AG04450 (cell line): ENCODE measurements at regions not wholly inside any gene's neighbourhood (a gene's known extent, or its start where the extent isn't known, plus 50 kb on each side); places are given as distances from the start of the nearest gene placed in this dataset.

ENCODE experiments used
- CTCF ChIA-PET: fragments of 300-600, 350-600 bp; formaldehyde crosslinking; extraction: SDS; loops from one replicate; lab custom pipeline; 2022; ENCODE audit warnings: antibody characterized with exemption, inconsistent platforms; lab: Charles Lee
- POLR2A ChIA-PET: fragments of 350-600 bp; formaldehyde crosslinking; extraction: SDS; loops from one replicate; lab custom pipeline; 2021; ENCODE audit warnings: antibody characterized with exemption, inconsistent platforms; lab: Yijun Ruan, JAX
- DNase-seq: peaks from one replicate; pipeline ENCODE4 v3.0.0-alpha.2; 2011; ENCODE audit warnings: low read depth, low spot score
- H3K27ac ChIP-seq: one replicate; pipeline ENCODE4 v1.5.1; 2012; ENCODE audit warnings: low read depth, low read length, control low read depth
- H3K27me3 ChIP-seq: one replicate; pipeline ENCODE4 v1.6.0; 2012; ENCODE audit warnings: low read length; ENCODE audit not compliant: control insufficient read depth, insufficient read depth
- H3K4me3 ChIP-seq: 2 replicates; pipeline ENCODE4 v1.5.1; 2011; ENCODE audit warnings: mild to moderate bottlenecking, low read depth, low read length, control low read depth
- H3K9me3 ChIP-seq: 2 replicates; pipeline ENCODE4 v1.5.1; 2012; ENCODE audit warnings: low read length; ENCODE audit not compliant: control insufficient read depth, insufficient read depth
- TF ChIP-seq, protein P1 (sequence below): IDR thresholded peaks from 2 replicates; pipeline ENCODE4 v1.5.1; 2011; ENCODE audit warnings: low read depth, low read length, control low read depth, inconsistent platforms

DNA sequence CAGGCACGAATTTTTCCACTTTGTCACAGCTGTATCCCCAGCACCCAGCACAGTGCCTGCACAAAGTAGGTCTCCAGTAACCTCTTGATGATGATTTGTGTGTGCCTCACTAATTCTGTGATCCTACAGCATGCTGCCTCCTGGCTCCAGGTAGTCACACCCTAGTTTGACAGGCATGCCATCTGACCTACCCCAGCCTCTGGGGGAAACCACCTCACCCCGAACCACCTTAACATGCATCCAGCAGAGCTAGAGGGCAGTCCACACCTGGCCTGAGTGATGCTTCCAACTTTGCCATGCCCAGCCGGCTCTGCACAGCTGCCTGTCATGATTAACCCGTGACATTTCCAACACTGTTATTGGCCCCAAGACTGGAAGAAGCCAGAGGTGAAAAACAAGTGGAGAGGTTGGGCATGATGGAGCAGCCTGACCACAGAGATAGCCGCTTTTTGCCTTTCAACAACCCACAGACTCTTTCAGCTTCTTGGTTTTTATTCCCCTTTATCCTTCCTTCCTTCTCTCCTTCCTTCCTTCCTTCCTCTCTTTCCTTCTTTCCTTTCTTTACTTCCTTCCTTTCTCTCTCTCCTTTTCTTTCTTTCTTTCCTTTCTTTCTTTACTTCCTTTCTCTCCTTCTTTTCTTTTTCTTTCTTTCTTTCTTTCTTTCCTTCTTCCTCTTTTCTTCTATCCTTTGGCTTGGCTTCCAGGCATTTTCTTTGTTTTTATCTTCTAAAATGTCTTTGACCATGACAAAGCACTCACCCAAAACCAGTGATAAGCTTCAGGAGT, 294.4 kb upstream of the SIX2 start:
- no peak for DNase-seq
- H3K27ac ChIP-seq: no peak overlapping the region
- ChIA-PET POLR2A (no interaction called here), CTCF (interaction anchor here (0.6 kb wide), 1 partner anchor 25 kb away, joined by 3 read pairs; no protein-coding TSS in a partner anchor)
- H3K4me3 ChIP-seq: no peak overlapping the region
- TF ChIP-seq, protein P1, sequence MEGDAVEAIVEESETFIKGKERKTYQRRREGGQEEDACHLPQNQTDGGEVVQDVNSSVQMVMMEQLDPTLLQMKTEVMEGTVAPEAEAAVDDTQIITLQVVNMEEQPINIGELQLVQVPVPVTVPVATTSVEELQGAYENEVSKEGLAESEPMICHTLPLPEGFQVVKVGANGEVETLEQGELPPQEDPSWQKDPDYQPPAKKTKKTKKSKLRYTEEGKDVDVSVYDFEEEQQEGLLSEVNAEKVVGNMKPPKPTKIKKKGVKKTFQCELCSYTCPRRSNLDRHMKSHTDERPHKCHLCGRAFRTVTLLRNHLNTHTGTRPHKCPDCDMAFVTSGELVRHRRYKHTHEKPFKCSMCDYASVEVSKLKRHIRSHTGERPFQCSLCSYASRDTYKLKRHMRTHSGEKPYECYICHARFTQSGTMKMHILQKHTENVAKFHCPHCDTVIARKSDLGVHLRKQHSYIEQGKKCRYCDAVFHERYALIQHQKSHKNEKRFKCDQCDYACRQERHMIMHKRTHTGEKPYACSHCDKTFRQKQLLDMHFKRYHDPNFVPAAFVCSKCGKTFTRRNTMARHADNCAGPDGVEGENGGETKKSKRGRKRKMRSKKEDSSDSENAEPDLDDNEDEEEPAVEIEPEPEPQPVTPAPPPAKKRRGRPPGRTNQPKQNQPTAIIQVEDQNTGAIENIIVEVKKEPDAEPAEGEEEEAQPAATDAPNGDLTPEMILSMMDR: no peak
- peaks cover 60% of the 10 kb centered on the region for H3K27me3 ChIP-seq
- no peaks in the 10 kb centered on the region; the same call in 1 of the 2 replicates for H3K9me3 ChIP-seq

DNA sequence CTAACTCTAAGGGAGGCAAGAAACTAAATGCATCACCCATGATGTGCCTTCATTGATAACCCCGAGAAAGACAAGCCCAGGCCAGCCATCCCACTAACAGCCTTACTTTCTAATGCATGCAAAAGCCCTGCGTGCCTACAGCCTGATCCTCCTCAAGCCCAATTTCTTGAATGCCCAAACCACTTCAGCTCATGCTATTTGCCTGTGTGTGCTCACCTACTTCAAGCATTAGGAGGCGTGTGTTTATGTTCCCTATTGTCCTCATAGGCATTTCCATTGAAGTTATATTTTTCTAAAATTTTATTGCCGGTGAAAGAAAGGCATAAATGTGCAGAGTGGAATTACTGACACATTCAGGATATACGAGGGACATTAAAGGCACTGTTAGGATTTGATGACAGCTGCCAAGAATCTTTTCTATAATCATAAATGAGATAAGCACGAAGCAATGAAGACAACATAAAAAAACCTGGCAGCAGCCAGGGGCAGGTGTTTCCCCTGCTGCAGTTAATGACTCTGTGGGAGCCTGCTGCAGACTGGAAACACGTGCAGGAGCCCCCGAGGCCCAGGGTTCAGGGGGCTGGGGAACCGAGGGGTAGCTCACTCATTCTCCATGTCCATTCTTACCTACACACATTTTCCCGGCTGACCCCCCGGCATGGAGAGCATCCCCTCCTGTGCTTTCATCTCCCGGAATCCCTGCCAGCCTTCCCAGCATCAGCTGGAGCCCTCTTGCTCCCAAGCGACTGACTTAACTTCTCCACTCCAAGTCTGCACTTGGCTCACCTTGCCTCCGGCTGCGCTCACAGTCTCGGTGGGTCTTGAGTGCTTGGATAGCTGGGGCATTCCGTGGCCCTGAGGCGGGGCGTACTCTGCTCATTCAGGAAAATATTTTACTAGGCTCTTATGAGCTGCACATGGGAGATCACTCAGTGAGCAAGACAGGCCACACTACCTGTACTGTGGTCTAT, 292.3 kb upstream of the SIX2 start:
- CTCF ChIA-PET: no interaction called here

DNA sequence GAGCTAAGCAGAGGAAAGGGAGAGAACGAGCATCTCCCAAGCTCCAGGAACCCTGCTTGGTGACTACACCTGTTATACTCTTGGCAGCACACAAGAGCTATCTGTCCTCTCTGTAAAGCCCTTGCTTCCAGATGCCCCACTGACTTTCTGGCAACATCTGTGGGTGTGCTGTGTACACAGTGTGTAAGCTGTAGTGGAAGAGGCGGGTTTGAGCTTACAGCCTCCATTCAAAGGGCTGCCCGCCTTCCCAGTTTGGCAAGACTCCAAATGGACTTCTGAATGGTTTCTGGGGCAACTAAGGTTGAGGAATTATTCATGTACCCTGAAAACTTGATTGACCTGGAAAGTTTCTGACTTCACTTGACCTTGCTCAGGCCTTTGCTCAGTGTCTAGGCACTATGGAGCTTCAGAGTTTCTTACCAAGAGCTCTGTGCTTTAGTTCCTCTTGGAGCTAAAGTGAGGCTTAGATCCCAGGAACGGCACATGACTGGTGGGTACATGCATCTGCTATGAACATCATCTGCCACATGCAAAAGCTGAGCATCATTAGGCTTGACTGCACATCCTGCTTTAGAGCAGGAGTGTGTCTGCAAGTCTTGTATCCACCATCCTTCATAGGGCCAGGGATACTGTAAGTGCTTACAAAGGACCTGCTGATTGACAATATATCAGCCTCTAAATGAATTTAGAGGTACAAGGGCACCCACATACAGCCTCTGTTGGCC, 290.9 kb upstream of the SIX2 start:
- Histone ChIP-seq H3K27ac (no peak overlapping the region), H3K27me3 (peaks cover 47% of the 10 kb centered on the region), H3K9me3 (no peaks in the 10 kb centered on the region; the same call in 1 of the 2 replicates), H3K4me3 (no peak overlapping the region)
- TF ChIP-seq, protein P1: no peak
- DNase-seq: no peak
- ChIA-PET POLR2A (interaction anchor here (0.5 kb wide), 1 partner anchor 279 kb away, joined by 4 read pairs; no protein-coding TSS in a partner anchor), CTCF (no interaction called here)

More for the DNA sequence above, 292.3 kb upstream of the SIX2 start:
- Histone ChIP-seq H3K9me3 (no peaks in the 10 kb centered on the region; the same call in 1 of the 2 replicates), H3K27ac (no peak overlapping the region), H3K4me3 (no peak overlapping the region), H3K27me3 (peaks cover 52% of the 10 kb centered on the region)
- POLR2A ChIA-PET: no interaction called here
- TF ChIP-seq, protein P1: no peak
- DNase-seq: no peak

DNA sequence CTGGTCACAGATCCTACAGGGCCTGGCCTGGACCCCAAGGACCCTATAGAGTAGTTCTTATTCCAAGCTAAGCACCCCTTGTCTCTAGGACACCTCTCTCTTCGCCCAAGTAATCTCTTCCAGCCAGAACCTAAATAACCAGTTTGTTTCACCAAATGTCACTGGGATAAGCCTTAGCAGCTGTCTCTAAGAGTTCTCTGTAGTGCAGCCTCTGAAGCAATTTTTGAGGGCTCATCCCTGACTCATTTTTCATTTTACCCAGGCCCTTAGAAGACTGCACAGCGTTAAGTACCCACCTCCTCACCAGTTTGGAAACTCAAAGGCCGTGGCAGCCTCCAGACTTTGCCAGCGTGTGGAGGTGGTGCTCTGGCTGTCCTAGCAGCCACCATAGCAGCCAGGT, 290.1 kb upstream of the SIX2 start:
- DNase-seq: no peak
- no peaks in the 10 kb centered on the region for H3K9me3 ChIP-seq
- peaks cover 49% of the 10 kb centered on the region for H3K27me3 ChIP-seq
- no peak overlapping the region for H3K4me3 ChIP-seq
- TF ChIP-seq, protein P1: no peak
- H3K27ac ChIP-seq: no peak overlapping the region
- ChIA-PET CTCF (no interaction called here), POLR2A (no interaction called here)
